A172 (cell line): ENCODE measurements at regions not wholly inside any gene's neighbourhood (a gene's known extent, or its start where the extent isn't known, plus 50 kb on each side); places are given as distances from the start of the nearest gene placed in this dataset.
A peak's percentile ranks its signal among the peaks of the same experiment; 100 is the strongest.
"Not testable (repeated sequence)": the region's sequence is repeated elsewhere in the genome, so short reads cannot be mapped to it uniquely, and the experiment has no call there.

ENCODE experiments used
- DNase-seq: peaks from one replicate; pipeline ENCODE4 v3.0.0-alpha.2; 2015; ENCODE audit warnings: low spot score

DNA sequence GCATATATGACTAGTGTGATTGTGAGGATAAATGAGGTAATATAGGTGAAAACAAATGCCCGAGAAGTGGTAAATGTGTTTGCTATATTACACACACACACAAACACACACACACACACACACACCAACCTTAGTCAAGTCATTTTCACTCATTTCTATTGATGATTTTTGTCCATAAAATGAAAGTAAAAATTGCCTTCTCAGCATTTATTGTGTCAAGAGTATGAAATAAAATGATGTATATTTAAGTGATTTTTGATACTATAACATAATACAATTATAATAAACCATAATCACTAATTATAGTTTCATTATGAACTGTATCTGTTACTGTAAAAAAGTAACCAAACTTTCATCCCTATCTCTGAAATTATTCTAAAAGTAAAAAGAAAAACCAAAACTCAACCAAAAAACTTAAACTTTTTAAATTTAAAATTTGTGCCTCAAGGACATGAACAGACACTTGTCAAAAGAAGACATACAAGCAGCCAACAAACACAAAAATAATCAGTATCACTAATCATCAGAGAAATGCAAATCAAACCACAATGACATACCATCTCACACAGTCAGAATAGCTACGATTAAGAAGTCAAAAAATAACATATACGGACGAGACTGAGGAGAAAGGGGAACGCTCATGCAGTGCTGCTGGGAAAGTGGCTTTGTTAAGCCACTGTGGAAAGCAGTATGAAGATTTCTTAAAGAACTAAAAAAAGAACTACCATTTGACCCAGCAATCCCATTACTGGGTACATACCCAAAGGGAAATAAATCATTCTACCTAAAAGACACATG is 601.0 kb downstream of the TMA16 start:
- DNase-seq: no peak

DNA sequence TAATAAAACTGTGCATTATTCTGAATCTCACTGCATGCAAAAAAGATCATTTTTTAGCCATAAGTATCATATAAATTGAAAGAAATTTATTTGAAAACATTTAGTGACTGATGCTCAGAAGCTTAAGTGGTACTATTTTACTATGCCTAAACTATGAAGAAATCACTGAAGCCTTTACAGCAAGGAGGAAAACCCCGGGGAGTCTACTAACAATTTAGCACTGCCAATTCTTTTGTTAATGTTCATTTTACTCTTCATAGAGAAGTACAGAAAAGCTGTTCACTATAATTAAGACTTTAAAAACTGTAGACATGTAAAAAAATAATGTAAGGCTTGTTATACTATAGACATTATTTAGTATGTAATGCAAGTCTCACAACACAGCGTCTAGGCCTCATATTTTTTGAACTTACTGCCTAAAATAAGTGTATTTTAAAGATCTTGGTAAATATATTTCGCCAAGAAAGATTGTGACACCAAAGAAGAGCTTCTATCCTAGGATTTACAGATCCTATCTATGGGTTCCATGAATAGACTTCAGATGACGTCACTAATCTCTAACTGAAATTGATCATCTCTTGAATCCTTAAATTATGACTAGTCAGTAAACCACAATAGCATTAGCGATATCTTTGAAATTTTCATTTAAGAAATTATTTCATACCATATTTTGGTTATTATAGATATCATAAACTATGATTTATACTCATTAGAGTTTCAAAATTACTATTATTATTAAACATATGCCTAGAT is 602.5 kb downstream of the TMA16 start:
- no peak for DNase-seq

DNA sequence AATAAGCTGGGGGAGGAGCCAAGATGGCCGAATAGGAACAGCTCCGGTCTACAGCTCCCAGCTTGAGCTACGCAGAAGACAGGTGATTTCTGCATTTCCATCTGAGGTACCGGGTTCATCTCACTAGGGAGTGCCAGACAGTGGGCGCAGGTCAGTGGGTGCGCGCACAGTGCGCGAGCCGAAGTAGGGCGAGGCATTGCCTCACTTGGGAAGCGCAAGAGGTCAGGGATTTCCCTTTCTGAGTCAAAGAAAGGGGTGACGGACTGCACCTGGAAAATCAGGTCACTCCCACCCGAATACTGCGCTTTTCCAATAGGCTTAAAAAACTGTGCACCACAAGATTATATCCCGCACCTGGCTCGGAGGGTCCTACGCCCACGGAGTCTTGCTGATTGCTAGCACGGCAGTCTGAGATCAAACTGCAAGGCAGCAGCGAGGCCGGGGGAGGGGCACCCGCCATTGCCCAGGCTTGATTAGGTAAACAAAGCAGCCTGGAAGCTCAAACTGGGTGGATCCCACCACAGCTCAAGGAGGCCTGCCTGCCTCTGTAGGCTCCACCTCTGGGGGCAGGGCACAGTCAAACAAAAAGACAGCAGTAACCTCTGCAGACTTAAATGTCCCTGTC is 606.4 kb downstream of the TMA16 start:
- DNase-seq: not testable (repeated sequence)

DNA sequence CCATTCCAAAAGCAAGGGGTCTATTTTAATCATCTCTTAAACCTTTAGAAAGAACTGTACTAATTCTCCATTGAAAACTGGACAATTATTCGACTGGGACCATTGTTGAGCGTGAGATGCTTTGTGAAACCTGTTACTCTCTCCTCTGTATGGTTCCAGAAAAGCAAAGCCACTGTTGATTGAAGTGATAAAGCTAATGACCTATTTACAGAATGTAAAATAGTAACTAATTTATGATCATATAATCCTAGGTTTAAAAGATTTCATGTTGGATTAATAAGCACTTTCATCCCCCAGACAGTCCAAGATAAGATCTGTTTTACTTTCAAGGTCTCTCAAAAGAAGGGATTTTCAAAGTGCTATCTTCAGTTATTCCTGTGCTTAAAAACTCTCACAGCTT is 614.5 kb downstream of the TMA16 start:
- DNase-seq: no peak

DNA sequence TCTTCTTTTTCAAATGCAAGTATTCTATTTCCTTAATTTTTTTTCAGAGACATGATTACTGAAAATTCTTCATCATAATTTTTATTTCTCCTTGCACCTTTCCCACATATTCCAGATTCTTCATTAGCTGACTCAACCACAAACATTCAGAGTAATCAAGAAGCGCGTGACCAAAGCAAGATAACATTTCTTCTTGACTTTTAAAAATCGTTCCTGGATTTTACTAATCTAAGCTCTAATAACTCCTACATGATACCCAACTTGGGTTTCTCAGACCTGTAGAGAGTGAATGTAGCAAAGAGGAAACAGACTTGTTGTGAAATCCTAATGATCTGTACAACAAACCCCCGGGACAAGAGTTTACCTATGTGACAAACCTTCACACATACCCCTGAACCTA is 615.0 kb downstream of the TMA16 start:
- DNase-seq: peak; percentile 27

DNA sequence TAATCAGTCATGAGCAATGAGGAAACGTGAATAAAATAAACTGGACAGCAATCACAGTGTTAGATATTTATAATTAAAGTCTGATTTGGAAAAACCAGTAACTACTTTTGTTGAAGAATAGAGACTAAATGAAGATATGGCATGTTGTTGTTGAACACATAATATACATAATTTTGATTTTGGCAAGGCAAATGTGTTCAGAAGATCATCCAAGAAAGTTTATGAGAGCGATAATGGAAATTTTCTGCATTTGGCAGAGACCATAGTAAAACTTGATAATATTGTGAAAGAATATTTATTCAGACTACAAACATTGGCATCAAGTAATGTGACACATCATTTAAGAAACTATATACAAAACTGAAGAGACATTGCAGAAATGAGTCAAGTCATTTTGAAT is 620.7 kb downstream of the TMA16 start:
- DNase-seq: no peak

DNA sequence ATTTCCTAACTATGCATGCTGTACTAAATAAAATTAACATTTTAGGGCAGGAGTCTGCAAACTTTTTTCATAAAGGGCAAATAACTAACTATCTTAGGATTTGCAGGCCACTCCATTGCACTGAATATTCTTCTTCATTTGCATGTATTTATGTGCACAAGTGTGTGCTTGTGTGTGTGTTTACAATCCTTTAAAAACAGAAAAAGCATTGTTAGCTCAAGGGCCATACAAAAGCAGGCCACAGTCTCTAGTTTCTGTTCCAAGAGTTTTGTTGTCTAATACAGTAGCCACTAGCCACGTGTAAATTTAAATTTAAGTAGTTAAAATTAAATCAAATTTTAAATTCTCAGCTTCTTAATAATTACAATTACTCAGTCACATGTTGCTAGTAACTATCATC is 621.8 kb downstream of the TMA16 start:
- DNase-seq: no peak

DNA sequence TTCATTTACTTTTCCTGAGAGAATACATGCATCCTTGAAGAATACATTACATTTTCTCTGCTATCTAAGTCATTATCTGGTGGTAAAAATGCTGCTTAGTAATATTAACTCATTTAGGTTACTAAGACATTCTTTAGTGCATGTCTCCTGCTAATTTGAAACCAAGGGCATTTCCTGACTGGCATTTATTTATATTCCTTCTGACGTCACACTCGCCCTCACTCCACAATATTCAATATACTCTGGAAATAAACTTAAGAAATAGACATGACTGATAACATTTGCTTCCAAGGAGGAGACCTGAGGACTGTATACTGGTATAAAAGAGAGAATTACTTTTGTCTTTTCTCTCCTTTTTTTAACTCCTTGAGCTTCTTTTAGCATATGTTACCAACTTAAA is 619.5 kb upstream of the SMIM31 start:
- no peak for DNase-seq

DNA sequence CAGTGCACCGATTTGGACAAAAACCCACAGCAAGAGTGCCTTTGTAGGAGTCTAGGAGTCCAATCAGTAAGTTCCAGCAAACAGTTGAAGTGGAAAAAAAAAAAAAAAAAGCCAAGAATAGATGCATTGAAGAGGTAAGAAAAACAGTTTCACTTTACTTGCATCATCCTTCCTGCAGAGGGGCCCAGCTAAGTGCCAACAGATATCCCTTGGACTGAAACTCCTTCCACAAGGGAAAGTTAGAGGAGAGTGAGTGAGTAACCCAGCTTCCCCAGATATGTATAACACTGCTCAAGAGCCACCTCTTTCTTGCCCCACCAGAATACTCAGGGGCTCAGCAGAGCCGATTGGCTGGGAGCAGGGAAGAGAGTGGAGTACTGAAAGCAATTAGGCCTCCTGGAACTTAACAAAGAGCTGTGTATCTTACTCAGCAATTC is 617.7 kb upstream of the SMIM31 start:
- DNase-seq: peak; percentile 2

DNA sequence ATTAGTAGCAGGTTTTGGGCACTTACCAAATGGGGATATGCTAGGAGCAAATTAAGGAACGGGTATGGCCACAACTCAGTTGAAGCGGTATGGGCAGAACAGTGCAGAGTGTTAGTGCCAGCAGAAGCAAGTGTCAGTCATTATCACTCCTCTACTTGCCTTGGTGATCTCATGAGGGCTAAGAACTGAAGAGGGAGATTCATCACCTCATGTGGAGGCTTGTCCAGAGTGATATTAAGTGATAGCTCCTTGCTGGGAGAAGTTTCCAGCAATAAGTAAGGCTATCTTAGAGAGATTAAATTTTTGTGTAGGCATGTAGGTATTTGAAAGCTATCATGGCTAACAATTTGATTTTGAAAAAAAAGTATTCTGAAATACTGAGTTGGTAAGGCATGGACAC is 615.4 kb upstream of the SMIM31 start:
- DNase-seq: no peak

DNA sequence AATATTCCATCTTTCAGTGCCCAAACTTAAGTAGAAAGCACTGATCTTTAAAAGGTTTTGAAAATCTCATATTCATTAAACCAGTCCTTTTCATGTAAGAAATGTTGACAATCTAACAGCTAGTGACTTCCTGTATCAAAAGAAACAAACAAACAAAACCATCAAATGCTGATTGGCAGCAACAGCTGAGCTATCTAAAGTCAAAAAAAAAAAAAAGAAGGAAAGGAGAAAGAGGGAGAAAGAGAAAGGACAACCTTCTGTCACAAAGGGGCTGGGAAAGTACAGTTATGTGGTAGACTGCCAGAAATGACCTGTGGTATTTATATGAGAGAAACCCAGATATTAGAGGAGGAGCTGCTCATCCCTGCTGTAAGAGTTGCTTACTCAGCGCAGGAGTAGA is 614.6 kb upstream of the SMIM31 start:
- no peak for DNase-seq

DNA sequence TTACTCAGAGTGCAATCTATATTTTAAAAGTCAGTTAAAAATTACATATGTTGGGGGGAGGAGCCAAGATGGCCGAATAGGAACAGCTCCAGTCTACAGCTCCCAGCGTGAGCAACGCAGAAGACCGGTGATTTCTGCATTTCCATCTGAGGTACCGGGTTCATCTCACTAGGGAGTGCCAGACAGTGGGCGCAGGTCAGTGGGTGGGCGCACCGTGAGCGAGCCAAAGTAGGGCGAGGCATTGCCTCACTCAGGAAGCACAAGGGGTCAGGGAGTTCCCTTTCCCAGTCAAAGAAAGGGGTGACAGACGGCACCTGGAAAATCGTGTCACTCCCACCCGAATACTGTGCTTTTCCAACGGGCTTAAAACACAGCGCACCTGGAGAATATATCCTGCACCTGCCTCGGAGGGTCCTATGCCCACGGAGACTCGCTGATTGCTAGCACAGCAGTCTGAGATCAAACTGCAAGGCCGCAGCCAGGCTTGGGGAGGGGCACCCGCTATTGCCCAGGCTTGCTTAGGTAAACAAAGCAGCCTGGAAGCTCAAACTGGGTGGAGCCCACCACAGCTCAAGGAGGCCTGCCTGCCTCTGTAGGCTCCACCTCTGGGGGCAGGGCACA is 612.1 kb upstream of the SMIM31 start:
- DNase-seq: not testable (repeated sequence)

DNA sequence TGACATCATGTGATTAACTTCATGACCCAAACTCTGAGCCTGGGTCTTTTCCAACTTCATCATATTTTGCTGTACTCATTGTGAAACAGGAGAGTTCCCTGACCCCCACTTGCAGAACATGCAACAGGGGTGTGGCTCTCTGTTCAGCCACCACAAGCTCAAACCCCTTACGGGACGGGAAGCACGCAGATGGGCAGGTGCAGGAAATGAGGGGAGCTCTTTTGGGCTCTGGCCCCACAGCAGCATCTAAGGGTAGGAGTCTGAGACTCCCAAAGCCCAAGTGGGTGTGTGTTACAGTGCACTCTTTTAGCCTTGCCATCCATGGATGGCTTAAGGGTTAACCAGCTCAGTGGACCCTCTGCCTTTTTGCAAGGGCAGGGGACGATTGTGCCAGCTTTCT is 599.5 kb upstream of the SMIM31 start:
- DNase-seq: no peak

DNA sequence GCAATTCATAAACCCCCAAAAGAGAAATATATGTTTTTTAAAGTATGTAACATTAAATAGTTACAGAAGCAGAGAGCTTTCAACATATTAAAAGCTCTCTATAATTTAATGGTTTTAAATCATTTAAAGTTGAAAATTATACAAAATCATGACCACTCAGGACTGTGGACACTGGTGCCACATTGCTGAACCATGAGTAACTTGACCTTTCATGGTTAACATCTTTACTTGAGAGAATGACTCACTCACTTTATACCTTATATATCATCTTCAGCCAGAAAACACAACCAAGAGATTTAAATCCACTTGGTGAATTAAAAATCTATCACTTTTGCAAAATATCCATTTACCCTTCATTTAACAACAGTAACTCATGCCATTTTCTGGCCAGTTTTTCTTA is 584.3 kb upstream of the SMIM31 start:
- DNase-seq: peak; percentile 77

DNA sequence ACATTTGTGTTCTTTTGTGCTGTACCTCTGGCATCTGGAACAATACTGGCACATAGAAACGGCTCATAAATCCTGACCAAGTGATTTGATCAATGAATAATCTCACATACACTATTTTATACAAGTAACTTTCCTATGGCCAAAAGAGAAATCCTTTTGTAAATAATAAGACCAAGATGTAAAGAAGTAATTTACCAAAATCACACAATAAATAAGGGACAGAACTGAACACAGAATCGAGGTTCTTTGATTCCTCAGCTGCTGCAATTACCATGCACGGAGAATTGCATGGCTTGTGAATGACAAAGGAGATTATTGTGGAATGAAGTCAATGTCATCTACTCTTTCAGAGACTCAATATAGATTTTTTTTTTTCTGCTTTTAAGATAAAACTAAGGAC is 576.8 kb upstream of the SMIM31 start:
- DNase-seq: no peak

DNA sequence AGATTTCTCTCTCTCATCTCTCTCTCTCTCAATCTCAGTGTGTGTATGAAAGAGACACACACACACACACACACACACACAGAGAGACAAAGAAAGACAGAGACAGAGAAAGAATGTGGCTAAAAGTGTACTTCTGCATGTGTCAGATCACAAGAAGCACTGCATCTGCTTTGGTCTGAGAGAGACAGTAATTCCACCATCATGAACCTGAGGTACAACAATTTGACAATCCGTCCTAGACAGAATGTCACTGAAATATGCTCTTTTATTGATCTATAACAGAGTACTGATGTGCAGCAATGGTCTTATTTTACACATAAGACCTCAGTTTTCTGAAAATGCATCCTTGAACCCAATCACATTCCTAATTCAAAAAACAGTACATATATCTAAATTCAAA is 576.2 kb upstream of the SMIM31 start:
- no peak for DNase-seq

DNA sequence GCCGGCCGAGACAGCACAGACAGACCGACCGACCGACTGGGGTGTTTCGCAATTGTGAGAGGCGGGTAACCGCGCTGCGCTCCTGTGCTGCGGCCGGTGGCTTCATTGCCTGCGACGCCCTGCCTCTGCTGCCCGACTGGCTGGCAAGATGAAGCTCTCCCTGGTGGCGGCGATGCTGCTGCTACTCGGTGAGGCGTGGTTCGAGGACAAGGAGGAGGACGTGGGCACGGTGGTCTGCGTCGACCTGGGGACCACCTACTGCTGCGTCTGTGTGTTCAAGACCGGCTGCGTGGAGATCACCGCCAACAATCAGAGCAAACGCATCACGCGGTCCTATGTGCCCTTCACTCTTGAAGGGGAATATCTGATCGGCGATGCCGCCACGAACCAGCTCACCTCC is 565.7 kb upstream of the SMIM31 start:
- DNase-seq: no peak

DNA sequence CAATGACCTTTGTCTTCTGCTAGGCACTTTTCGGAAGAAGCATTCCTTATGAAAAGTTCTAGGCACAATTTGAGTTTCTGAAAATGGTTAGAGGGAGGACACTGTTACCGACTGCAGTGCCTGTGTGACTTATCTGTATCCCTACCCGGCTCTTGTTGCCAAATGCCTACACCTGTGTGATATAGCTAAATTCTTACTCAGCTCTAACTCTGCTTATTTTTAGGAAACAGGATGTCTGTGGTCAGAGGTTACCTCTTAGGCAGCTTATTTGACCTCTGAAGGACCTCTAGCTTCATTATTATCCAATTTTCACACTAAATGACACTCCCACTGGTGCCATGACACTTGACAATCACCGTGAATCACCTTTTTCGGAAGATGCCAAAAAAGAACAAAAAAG is 561.1 kb upstream of the SMIM31 start:
- DNase-seq: no peak

DNA sequence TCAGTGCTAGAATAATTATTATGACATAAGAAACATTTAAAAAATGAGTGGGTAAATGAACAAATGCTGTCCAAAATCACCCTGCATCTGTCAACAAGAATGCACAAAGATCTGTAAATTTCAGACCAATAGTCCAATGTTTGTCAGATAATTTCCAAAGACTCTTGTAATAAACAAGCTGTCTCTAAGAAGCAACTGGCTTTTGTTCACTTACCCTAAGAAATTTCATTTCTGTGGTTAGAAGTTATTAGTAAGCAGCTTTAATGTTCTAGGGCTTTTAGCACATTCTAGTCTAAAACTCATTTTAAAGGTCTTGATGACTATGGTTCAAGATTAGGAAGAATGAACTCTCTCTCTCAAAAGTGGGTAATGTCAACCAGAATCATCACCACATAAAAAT is 560.3 kb upstream of the SMIM31 start:
- no peak for DNase-seq

DNA sequence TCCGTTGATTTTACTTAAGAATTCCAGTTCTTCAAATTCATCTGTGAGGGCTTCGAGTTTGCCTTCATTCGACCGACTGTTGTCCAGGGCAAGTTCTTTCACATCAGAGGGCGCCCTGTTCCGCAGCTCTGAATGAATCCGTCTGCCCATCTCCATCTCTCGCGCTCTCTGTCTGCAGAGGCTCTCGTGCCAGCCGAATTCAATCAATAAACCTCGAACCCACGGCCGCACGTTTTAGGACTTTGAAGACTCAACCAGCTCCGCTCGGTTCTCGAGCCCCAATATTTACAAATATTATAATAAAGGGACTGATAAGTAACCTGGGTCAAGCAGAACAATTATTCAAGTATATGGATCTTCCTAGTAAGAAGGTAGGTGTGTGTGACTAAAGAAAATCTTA is 556.4 kb upstream of the SMIM31 start:
- DNase-seq: no peak

DNA sequence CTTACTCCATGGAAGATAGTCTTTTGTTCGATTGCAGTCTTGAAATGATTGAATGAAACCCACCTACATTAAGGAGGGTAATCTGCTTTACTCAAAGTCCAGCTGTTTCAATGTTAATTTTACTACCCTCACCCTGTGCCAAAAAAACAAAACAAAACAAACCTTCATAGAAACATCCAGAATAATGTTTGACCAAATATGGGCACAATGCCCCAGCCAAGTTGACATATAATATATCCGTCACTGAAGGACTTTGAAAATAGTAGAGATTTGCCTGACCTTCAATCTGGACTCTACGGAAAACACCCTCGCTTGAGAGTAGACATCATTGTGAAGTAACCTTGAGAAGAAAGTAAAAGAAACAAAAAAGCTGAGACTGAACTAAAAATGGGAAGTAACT is 550.5 kb upstream of the SMIM31 start:
- DNase-seq: no peak

DNA sequence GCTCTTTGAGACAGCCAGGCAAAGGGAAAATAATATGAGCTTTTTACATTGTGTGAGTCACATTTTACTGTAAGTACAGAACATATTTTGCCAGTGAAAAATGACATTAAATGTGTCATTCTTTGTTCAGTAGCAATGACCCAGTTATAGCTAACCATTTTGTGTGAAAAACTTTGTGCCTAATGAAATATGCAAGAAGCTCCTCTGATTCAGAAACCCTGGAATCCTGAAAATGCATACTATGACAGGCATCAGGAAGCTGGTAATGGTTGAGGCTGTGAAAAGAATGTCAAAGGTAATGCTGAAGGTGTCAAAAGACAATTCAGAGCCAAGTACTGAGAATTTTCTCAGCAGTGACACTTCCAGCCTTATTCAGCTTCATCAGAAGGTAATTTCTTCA is 549.5 kb upstream of the SMIM31 start:
- peak; percentile 91 for DNase-seq

DNA sequence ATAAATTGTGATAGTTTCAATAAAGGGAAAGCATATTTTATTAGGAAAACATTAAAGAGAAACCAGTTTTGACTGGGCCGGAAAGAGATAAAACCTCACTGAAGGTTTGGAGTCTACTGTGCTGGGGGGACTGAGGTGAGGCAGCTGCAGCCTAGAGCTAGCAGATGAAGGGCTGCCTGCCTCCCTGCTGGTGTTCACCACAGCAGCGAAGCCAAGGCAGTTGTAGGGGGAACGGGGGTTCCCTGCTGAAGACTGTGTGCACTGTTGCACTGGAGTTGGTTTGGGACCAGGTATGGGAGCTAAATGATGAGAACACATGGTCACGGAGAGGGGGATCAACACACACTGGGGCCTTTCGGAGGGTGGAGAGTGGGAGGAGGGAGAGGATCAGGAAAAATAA is 546.5 kb upstream of the SMIM31 start:
- no peak for DNase-seq
